GM18505 (cell line): ENCODE measurements at regions not wholly inside any gene's neighbourhood (a gene's known extent, or its start where the extent isn't known, plus 50 kb on each side); places are given as distances from the start of the nearest gene placed in this dataset.
A peak's percentile ranks its signal among the peaks of the same experiment; 100 is the strongest.
"Not testable (repeated sequence)": the region's sequence is repeated elsewhere in the genome, so short reads cannot be mapped to it uniquely, and the experiment has no call there.

Experiments
- ATAC-seq: cut with Tn5 transposase; IDR thresholded peaks from one replicate; pipeline ENCODE4 v1.9.1; 2021; ENCODE audit not compliant: unreplicated experiment
- POLR2A ChIP-seq: IDR thresholded peaks from 4 replicates; pipeline ENCODE4 v1.6.1; 2011; ENCODE audit warnings: borderline replicate concordance; ENCODE audit not compliant: insufficient read depth, insufficient read length; ENCODE audit errors: extremely low read depth

DNA sequence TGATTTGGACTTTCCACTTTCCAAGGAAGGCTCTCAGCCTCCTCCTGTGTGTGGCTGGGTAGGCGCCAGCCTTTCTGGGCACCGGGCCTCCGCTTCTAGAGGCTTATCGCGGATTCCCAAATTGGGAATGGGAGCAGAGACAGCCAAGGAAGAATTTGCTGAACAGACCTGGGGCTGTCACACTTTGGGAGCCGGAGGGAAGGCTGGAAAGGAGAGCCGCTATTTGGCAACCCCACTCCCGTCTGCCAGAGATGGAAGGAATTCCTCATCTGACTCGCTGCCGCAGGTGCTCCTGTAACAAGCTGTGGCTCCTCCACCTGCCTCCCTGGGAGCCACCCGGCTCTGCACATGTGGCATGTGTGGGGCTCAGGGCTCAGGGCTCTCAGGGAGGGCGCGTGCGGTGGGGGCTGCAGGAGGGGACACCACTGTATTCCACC, 50.8 kb upstream of the ECHDC3 start:
- no peak for ATAC-seq
- TF ChIP-seq POLR2A, result no peak

DNA sequence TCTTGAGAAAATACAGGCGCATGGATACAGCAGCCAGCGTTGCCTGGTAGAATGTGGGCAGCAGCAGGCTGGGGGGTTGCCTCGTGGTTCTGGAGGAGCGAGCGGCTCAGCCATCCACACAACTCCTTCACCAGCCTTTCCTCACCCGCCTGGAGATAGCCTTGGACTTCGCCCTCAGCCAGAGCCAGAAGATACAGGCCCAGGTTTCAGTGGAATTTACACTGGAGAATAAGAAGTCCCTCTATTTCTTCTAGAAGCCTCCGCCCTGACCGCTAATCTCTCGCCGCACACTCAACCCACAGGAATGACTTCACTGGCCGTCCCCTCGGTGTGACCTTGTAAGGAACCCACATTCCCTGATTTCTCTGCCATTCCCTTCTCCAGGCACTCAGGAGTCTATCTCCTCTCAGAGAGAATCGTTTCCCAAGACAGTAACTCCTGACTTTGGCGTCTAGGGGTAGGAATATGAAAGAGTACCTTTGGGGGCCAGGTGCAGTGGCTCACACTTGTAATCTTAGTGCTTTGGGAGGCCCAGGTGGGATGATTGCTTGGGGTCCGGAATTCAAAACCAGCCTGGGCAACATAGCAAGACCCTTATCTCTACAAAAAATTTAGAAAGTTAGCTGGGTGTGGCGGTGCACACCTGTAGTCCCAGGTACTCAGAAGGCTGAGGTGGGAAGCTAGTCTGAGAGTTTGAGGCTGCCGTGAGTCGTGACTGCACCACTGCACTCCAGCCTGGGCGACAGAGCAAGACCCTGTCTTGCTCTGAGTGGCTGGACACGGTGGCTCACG, 52.0 kb upstream of the ECHDC3 start:
- no peak for ATAC-seq
- TF ChIP-seq POLR2A, result no peak

DNA sequence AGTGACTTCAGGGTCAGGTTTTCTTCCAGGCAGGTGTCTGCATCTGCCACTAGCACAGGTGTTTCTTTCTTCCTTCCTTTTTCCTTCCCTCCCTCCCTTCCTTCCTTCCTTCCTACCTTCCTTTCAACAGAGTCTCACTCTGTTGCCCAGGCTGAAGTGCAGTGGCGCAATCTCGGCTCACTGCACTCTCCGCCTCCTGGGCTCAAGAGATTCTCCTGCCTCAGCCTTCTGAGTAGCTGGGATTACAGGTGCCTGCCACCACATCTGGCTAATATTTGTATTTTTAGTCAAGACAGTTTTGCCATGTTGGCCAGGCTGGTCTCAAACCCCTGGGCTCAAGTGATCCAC, 53.8 kb upstream of the ECHDC3 start:
- ATAC-seq, result not testable (repeated sequence)

DNA sequence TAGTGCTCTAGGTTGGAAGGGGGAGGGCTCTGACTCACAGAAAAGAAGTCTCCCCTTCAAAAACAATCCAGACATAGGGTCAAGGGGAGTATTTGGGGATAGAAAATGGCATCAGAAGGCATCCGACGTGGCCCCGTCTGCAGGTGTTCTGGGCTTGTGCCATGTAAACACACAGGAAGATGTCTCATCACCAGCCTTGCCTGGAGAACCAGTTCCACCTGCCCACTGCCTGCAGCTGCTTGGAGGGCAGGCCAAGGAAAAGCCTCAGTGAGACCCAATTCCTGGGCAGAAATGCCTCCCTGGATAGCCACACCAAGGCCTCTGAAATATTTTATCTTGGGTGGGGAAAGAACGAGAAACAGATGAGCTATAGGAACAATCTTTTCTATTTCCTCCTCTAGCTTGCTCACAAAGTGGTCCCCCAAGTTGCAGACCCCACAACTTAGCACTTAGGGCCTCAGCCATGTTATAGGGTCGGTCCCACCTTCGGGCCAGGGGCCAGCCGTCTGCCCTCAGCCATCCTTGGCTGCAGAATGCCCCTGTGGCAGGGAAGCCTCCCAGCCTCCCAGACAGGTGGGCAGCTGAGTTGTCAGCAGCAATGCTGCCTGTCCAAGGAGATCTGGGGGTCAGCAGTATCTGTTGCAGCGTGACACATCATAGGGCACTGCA, 54.3 kb upstream of the ECHDC3 start:
- ATAC-seq, result no peak
- TF ChIP-seq POLR2A, result no peak

DNA sequence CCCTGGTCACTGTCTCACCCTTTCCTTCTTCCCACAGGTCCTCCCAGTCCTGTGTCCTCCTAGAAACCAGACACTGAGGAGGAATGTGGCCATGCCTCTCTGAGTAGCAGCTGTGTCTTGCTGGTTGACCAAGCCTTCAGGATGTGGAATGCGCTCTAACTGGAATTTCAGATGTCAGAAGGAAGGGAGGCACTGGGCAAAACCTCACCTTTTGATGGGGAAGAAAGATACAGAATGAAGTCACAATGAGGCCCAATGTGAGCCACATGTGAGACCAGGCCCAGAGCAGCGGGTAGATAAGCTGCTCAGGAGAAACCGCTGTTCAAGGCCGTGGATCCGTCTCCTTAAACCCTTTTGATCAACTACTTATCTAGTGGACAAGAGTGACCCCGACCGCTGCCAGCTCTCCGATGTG, 54.8 kb upstream of the ECHDC3 start:
- no peak for ATAC-seq
- TF ChIP-seq POLR2A, result no peak

DNA sequence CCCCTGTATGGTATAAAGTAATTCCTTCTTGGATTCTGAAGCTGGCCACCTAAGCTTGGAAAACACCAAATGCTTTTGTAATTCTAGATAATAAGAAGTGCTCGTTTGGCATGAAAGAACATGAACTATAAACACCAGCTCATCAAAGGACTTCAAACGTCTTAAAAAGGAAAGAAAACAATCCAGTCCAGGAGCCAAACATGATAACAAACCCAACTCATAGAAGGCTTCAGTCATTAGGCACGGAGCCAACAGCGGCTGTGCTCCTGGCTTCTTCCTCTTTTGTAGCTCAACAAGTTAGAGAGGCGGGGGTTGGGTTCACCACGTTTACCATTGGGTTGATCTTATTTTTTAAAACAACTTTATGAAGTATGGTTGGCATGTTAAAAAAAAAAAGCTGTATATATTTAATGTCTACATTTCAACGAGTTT, 56.4 kb upstream of the ECHDC3 start:
- ATAC-seq, result no peak
- no peak for TF ChIP-seq POLR2A

DNA sequence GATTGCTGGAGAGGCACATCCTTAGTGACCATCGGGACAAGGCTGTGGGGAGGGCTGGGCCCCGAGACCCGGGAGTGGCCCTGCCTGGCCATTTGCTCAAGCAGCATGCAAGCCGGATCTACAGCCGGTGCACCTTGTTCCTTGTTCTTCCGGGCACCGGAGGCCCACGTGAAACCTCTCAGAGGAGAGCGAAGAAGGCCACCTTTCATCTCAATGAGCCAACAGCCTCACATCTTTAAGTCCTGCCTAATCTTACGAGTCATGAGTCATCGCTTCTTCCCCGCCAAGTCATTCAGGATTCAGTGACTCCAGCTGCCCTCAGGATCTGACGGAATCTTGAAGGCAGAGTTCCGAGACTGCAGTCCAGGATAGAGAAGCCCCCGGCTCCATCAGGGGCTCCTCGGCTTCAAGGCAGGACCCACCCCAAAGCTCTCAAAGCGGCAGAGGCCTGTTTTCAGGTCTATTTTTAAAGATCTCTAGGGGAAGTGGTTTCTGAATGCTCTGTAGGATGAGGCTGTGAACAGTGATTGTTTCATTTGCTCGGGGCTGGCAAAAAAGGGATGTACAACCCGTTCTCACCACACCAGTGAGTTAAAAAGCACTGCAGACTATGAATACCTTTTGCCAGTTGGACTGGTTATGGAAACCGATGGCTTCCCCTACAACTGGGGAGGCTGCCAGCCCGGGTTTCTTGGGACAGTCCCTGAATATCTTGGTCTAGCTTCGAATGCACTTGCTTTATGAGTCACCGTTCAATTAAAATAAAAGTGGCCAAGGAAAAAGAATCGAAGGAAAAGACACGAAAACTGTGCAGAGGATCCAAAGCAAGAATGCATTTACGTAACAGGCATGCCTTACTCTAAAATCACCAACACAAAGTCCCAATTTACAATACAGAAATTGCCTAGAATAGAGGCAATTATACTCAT, 57.2 kb upstream of the ECHDC3 start:
- peak; percentile 64 for TF ChIP-seq POLR2A
- peak; percentile 60 for ATAC-seq

DNA sequence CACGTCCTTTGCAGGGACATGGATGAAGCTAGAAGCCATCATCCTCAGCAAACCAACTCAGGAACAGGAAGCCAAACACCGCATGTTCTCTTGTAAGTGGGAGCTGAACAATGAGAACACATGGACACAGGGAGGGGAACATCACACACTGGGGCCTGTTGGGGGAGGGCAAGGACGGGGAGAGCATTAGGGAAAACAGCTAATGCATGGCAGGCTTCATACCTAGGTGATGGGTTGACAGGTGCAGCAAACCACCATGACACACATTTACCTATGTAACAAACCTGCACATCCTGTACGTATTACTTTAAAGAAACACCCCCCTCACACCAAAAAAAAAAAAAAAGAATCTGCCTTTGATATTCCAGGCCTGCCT, 57.9 kb upstream of the ECHDC3 start:
- peak; percentile 1 for ATAC-seq

DNA sequence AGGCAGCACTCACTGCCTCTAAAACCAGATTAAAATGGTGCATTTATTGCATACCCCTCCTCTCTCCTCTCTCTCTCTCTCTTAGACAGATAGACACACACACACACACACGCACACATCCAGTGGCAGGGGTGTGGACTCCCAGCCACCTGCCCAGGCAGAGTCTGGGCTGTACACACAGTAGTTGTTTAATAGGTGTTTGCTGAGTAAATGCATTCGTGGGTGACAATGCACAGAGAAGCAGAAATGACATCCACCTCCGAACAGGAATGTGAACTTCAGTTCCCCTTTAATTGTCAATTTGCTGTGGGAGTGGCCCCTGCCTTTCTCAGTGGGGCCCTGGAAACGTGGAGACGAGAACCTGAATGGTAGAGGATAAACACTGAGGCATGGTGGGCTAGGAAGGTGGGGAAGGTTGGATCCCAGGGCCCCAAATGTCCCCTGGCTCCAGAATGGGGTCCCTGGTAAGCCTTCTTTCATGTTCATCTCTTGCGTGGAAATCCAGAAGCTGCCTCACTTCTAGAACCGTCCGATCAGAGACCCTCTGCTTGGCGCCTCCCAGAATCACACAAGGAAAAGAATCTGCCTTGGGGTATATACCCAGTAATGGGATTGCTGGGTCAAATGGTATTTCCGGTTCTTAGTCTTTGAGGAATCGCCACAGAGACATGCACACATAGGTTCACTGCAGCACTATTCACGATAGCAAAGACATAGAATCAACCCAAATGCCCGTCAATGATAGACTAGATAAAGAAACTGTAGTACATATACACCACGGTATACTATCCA, 58.5 kb upstream of the ECHDC3 start:
- ATAC-seq, result no peak

DNA sequence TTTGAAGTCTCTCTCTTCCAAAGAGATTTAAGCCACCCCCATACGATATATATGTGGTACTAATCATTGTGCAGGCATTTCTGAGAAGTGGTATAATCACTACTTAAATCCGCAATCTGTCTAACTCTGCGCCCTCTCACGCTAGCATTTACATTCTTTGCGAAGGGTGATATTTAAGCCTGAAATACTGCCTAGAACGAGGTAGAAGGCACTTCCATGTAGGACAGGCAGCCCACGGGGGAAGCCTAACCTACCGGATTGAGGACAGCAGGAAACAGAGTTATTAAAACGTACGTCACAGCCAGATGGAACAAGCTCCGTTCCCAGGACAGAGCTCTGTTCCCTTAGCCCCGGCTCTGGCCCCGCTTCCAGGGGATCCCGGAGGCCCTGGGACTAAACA, 59.3 kb upstream of the ECHDC3 start:
- no peak for ATAC-seq
- TF ChIP-seq POLR2A, result no peak

More for the DNA sequence above, 58.5 kb upstream of the ECHDC3 start:
- no peak for TF ChIP-seq POLR2A

DNA sequence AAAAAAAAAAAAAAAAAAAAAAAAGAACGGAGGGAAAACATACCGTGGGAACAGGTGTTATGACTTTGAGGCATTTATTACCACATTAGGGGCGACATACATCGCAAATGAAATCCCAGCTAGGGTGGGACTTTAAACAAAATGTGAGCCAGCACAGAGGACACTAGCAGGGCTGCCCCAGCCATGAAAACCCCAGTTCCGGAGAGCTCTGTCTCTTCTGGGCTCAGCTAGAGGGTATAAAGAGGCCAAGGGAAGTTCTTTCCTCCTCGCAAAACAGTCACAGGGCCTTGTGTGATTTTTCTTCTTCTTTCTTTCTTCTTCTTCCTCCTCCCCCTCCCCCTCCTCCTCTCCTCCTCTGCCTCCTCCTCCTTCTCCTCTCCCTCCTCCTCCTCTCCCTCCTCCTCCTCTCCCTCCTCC, 59.9 kb upstream of the ECHDC3 start:
- peak; percentile 8 for TF ChIP-seq POLR2A
- no peak for ATAC-seq

DNA sequence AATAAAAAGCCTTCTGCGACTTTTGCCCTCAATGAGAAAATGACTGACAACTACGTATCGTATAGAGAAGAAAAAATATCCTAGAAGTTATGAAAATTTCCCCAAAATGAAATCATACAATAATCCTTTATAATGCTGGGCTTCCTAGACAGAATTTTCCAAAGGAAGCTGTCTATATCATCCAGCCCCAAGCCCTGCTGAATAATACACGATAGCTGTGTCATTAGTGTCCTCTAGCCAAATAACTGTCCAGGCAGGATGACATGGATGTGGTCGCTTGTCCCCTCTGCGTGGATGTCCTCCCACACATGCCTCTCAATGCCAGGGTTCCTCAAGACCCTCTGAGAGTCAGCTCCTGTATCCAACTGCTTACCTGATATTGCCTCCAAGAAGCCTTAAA, 61.7 kb upstream of the ECHDC3 start:
- ATAC-seq, result no peak
- no peak for TF ChIP-seq POLR2A

DNA sequence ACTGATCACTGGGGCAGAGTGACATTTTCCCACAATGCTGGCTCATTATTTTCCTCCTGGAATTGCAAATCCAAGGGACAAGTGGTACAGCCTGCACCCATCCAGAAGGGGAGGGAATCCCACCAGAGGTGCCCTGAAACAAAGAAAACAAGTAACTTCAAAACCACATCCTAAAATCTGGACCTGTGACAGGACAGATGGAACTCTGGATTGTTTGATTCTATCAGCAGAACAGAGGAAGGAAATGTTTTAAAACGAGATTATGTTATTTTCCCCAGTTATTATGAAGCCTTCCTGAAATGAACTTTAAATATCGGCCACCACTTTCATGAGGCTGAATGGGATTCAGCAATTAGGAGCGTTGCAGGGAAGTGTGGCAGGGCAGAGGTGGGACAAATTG, 62.2 kb upstream of the ECHDC3 start:
- no peak for TF ChIP-seq POLR2A
- no peak for ATAC-seq
